Osteoblast (primary cell): ENCODE measurements at regions not wholly inside any gene's neighbourhood (a gene's known extent, or its start where the extent isn't known, plus 50 kb on each side); places are given as distances from the start of the nearest gene placed in this dataset.

Experiments used
- DNase-seq: peaks from one replicate; pipeline ENCODE4 v3.0.0; 2011; ENCODE audit warnings: low spot score, mixed read lengths; ENCODE audit not compliant: insufficient read length; ENCODE audit errors: missing footprints
- H2AFZ ChIP-seq: 2 replicates; pipeline ENCODE4 v1.6.0; 2011; ENCODE audit warnings: mild to moderate bottlenecking, low read length
- H3K27ac ChIP-seq: 2 replicates; pipeline ENCODE4 v1.5.1; 2011; ENCODE audit warnings: mild to moderate bottlenecking, low read depth, low read length, moderate library complexity
- H3K27me3 ChIP-seq: 2 replicates; pipeline ENCODE4 v1.6.0; 2012; ENCODE audit warnings: mild to moderate bottlenecking, control low read depth, inconsistent platforms, low read length, moderate library complexity; ENCODE audit not compliant: insufficient read depth
- H3K36me3 ChIP-seq: 2 replicates; pipeline ENCODE4 v1.5.1; 2011; ENCODE audit warnings: mild to moderate bottlenecking, low read length, control low read depth, moderate library complexity; ENCODE audit not compliant: insufficient read depth
- H3K4me1 ChIP-seq: 2 replicates; pipeline ENCODE4 v1.5.1; 2011; ENCODE audit warnings: mild to moderate bottlenecking, low read length, control low read depth, moderate library complexity; ENCODE audit not compliant: insufficient read depth
- H3K4me2 ChIP-seq: 2 replicates; pipeline ENCODE4 v1.6.0; 2011; ENCODE audit warnings: mild to moderate bottlenecking, low read length; ENCODE audit not compliant: insufficient read depth
- H3K4me3 ChIP-seq: fragments of 200-600 bp; sonication (generic); 3 replicates; pipeline ENCODE4 v1.5.1; 2012; ENCODE audit warnings: mild to moderate bottlenecking, low read length, inconsistent platforms; ENCODE audit not compliant: insufficient read depth
- H3K79me2 ChIP-seq: 2 replicates; pipeline ENCODE4 v1.6.0; 2012; ENCODE audit warnings: mild to moderate bottlenecking, low read length, control low read depth, inconsistent platforms; ENCODE audit not compliant: insufficient read depth
- H3K9me3 ChIP-seq: 2 replicates; pipeline ENCODE4 v1.5.1; 2011; ENCODE audit warnings: low read depth, low read length, control low read depth
- H4K20me1 ChIP-seq: 2 replicates; pipeline ENCODE4 v1.6.0; 2012; ENCODE audit warnings: mild to moderate bottlenecking, low read length, control low read depth; ENCODE audit not compliant: insufficient read depth
- TF ChIP-seq, protein P1 (sequence below): IDR thresholded peaks from 2 replicates; pipeline ENCODE4 v1.5.1; 2011; ENCODE audit warnings: mild to moderate bottlenecking, low read depth, low read length, moderate library complexity; ENCODE audit errors: extremely low read depth

DNA sequence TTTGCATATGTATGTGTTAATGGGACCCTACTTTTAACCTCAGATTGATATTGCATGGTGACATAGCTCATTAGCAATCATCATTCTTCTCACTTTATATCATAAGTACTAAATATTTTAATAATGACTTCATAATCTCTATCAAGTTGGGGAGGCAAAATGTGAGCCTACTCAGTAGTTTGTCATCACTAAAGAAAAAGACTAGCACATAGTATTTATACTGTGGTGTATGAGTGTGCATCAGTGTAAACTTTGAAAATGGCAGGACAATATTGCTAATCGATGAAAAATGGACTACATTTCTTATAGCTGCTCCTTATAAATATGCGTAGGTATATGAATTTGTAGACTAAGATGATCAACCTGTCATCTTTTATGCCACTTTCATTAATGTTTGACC lies 624.5 kb upstream of the ROBO2 start:
- no peak overlapping the region for H3K4me3 ChIP-seq
- H2AFZ ChIP-seq, result no peak overlapping the region
- no peaks in the 10 kb centered on the region for H3K27me3 ChIP-seq
- no peak overlapping the region for H3K27ac ChIP-seq
- no peak for DNase-seq
- no peak overlapping the region for H3K4me2 ChIP-seq
- TF ChIP-seq, protein P1, sequence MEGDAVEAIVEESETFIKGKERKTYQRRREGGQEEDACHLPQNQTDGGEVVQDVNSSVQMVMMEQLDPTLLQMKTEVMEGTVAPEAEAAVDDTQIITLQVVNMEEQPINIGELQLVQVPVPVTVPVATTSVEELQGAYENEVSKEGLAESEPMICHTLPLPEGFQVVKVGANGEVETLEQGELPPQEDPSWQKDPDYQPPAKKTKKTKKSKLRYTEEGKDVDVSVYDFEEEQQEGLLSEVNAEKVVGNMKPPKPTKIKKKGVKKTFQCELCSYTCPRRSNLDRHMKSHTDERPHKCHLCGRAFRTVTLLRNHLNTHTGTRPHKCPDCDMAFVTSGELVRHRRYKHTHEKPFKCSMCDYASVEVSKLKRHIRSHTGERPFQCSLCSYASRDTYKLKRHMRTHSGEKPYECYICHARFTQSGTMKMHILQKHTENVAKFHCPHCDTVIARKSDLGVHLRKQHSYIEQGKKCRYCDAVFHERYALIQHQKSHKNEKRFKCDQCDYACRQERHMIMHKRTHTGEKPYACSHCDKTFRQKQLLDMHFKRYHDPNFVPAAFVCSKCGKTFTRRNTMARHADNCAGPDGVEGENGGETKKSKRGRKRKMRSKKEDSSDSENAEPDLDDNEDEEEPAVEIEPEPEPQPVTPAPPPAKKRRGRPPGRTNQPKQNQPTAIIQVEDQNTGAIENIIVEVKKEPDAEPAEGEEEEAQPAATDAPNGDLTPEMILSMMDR, result no peak
- no peaks in the 10 kb centered on the region for H3K9me3 ChIP-seq
- no peaks in the 10 kb centered on the region for H3K36me3 ChIP-seq
- no peaks in the 10 kb centered on the region for H3K4me1 ChIP-seq
- H3K79me2 ChIP-seq, result no peaks in the 10 kb centered on the region
- no peaks in the 10 kb centered on the region for H4K20me1 ChIP-seq

DNA sequence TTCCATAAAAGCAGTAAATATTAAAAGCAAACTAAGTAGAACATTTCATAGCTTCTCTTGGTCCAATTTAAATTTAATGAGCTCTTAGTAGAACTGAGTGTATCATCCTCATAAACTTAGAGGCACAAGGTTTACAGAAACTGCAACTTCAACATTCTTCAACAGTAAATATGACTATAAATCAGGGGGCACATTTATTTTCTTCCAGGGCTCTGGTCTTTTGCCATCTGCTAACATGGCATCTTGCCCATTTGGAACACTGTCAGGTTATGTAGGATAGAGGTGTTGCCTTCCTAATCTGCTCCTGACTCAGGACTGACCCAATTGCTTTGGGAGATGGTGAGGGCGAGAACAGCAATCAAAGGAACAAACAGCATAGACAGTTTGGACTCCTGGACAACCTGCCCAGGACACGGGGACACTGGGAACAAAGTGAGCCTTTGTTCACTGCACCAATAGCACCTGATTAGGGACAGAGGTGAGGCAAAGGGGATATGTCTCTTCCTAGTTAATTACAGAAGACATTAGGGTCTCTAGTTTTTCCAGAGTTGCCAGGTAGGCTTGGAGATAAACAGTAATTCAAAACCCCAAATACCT lies 610.2 kb upstream of the ROBO2 start:
- Histone ChIP-seq H2AFZ (no peak overlapping the region), H3K4me1 (no peaks in the 10 kb centered on the region), H3K36me3 (no peaks in the 10 kb centered on the region), H3K27ac (no peak overlapping the region), H3K4me2 (no peak overlapping the region), H3K4me3 (no peak overlapping the region), H4K20me1 (no peaks in the 10 kb centered on the region), H3K79me2 (no peaks in the 10 kb centered on the region), H3K27me3 (no peaks in the 10 kb centered on the region), H3K9me3 (peaks cover 3% of the 10 kb centered on the region)
- DNase-seq, result no peak
- TF ChIP-seq, protein P1, result no peak

DNA sequence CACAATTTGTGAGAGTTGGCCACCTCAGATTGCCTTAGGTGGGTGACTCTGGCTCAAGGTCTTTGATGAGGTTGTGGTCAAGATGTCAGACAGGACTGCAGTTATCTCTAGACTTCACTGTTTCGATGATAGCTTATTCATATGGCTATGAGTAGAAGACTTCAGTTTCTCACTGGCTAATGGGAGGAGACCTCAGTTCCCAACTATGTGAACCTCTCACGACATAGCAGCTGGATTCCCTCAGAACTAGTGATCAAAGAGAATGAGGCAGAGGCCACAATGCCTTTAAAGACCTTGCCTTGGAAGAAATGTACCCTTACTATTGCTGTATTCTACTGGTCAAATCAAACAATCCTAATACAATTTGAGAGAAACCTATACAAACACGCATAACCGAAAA lies 607.5 kb upstream of the ROBO2 start:
- H2AFZ ChIP-seq, result no peak overlapping the region
- no peaks in the 10 kb centered on the region for H3K79me2 ChIP-seq
- H4K20me1 ChIP-seq, result no peaks in the 10 kb centered on the region
- no peaks in the 10 kb centered on the region for H3K27me3 ChIP-seq
- H3K9me3 ChIP-seq, result peaks cover 3% of the 10 kb centered on the region
- no peaks in the 10 kb centered on the region for H3K4me1 ChIP-seq
- DNase-seq, result no peak
- TF ChIP-seq, protein P1, result no peak
- H3K4me2 ChIP-seq, result no peak overlapping the region
- H3K4me3 ChIP-seq, result no peak overlapping the region
- H3K27ac ChIP-seq, result no peak overlapping the region
- no peaks in the 10 kb centered on the region for H3K36me3 ChIP-seq

DNA sequence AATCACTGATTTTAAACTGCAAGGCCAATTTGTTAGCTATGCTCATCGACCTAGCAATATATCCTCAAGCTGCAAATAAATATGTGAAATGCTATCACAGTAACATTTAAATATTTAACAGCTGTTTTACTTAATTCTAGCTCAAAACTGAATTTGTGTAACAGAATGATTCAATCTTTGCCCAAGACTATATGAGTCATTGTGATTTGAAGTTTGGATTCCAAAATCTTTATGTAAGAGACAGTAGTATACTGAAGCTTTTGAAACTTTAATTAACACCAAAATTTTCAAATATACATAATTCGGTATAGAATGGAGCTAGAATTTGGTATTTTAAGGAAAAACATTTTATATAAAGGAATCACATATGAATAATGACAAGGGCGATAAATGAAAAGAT lies 603.0 kb upstream of the ROBO2 start:
- DNase-seq, result no peak
- H3K4me2 ChIP-seq, result no peak overlapping the region
- TF ChIP-seq, protein P1, result no peak

More for the DNA sequence above, 603.0 kb upstream of the ROBO2 start:
- peaks cover 3% of the 10 kb centered on the region for H3K9me3 ChIP-seq
- H3K36me3 ChIP-seq, result no peaks in the 10 kb centered on the region
- H4K20me1 ChIP-seq, result no peaks in the 10 kb centered on the region
- no peaks in the 10 kb centered on the region for H3K79me2 ChIP-seq
- H3K4me1 ChIP-seq, result no peaks in the 10 kb centered on the region
- H3K4me3 ChIP-seq, result no peak overlapping the region
- no peak overlapping the region for H2AFZ ChIP-seq
- H3K27me3 ChIP-seq, result no peaks in the 10 kb centered on the region
- no peak overlapping the region for H3K27ac ChIP-seq
